ENCODE measurements at regions not wholly inside any gene's neighbourhood (a gene's known extent, or its start where the extent isn't known, plus 50 kb on each side); places are given as distances from the start of the nearest gene placed in this dataset.

DNA sequence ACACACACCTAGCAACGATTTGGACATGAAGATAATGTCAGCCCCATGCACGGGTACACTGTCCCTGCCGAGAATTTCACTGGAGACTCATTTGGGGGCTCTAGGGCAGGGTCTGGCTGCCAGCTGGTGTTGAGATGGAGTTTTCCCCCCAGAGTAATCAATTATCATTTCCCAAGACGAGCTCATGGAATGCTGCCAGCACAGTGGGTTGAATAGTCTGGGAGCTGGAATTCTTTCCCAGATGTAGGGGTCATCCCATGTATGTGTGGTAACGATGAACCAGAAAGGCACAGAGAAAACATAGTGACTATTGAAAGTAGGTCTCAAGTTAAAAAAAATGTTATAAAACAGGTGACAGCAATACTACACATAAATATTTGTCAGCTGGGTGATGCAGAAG, 579.9 kb downstream of the MAFB start:
- TF ChIP-seq, protein P1, sequence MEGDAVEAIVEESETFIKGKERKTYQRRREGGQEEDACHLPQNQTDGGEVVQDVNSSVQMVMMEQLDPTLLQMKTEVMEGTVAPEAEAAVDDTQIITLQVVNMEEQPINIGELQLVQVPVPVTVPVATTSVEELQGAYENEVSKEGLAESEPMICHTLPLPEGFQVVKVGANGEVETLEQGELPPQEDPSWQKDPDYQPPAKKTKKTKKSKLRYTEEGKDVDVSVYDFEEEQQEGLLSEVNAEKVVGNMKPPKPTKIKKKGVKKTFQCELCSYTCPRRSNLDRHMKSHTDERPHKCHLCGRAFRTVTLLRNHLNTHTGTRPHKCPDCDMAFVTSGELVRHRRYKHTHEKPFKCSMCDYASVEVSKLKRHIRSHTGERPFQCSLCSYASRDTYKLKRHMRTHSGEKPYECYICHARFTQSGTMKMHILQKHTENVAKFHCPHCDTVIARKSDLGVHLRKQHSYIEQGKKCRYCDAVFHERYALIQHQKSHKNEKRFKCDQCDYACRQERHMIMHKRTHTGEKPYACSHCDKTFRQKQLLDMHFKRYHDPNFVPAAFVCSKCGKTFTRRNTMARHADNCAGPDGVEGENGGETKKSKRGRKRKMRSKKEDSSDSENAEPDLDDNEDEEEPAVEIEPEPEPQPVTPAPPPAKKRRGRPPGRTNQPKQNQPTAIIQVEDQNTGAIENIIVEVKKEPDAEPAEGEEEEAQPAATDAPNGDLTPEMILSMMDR (IDR thresholded peaks at IDR 0.05; ENCODE audit: control extremely low read depth in 1 of 3, insufficient read depth in 1 of 3, low read depth in 1 of 3, low read length in 3 of 3), result no peak
- no peak for TF ChIP-seq HDAC2 (IDR thresholded peaks at IDR 0.05; ENCODE audit: borderline replicate concordance in 1 of 2, low read depth in 2 of 2, low read length in 2 of 2)
- TF ChIP-seq BACH1 (IDR thresholded peaks at IDR 0.05; ENCODE audit: low read length), result no peak
- no peak for TF ChIP-seq EP300 (IDR thresholded peaks at IDR 0.05; ENCODE audit: borderline replicate concordance in 1 of 2, low read depth in 2 of 2, low read length in 2 of 2)
- no peak for TF ChIP-seq POLR2A (IDR thresholded peaks at IDR 0.05; ENCODE audit: control extremely low read depth in 1 of 2, low read depth in 2 of 2, low read length in 2 of 2)
- TF ChIP-seq, protein P2, sequence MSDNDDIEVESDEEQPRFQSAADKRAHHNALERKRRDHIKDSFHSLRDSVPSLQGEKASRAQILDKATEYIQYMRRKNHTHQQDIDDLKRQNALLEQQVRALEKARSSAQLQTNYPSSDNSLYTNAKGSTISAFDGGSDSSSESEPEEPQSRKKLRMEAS (IDR thresholded peaks at IDR 0.05), result no peak
